CD4-positive, alpha-beta T cell treated with Interleukin-6 at 100 ng/mL for 8 hours (primary cell): ENCODE measurements at regions not wholly inside any gene's neighbourhood (a gene's known extent, or its start where the extent isn't known, plus 50 kb on each side); places are given as distances from the start of the nearest gene placed in this dataset.
A peak's percentile ranks its signal among the peaks of the same experiment; 100 is the strongest.

ENCODE experiments used
- DNase-seq: peaks from one replicate; pipeline ENCODE4 v3.0.0-alpha.2; 2020; ENCODE audit warnings: mixed read lengths, low spot score

GRCh38 chr9:93900971-93901861, 53.9 kb downstream of the BARX1 start:
- no peak for DNase-seq

- no peak for DNase-seq
Measured at GRCh38 chr9:93900436-93900819, 54.7 kb downstream of the BARX1 start.

GRCh38 chr9:93899609-93900435, 55.3 kb downstream of the BARX1 start:
- DNase-seq, result no peak

GRCh38 chr9:93898502-93899426, 56.4 kb downstream of the BARX1 start:
- no peak for DNase-seq

- DNase-seq, result peak; percentile 21
Measured at GRCh38 chr9:93898026-93898425, 57.1 kb downstream of the BARX1 start.

- DNase-seq, result no peak
Measured at GRCh38 chr9:93897075-93897970, 57.8 kb downstream of the BARX1 start.

GRCh38 chr9:93896496-93897033, 58.6 kb downstream of the BARX1 start:
- no peak for DNase-seq

GRCh38 chr9:93896093-93896492, 59.1 kb downstream of the BARX1 start:
- no peak for DNase-seq

GRCh38 chr9:93895535-93895934, 59.6 kb downstream of the BARX1 start:
- no peak for DNase-seq

- DNase-seq, result no peak
Measured at GRCh38 chr9:93894691-93895079, 60.5 kb downstream of the BARX1 start.

GRCh38 chr9:93893899-93894690, 61.1 kb downstream of the BARX1 start:
- DNase-seq, result no peak

- DNase-seq, result no peak
Measured at GRCh38 chr9:93893194-93893593, 62.0 kb downstream of the BARX1 start.

GRCh38 chr9:93892748-93893147, 62.4 kb downstream of the BARX1 start:
- no peak for DNase-seq

- no peak for DNase-seq
Measured at GRCh38 chr9:93891549-93892310, 63.4 kb downstream of the BARX1 start.

GRCh38 chr9:93891050-93891449, 64.1 kb downstream of the BARX1 start:
- DNase-seq, result no peak

- DNase-seq, result no peak
Measured at GRCh38 chr9:93890436-93890935, 64.7 kb downstream of the BARX1 start.

GRCh38 chr9:93886911-93887310, 68.2 kb downstream of the BARX1 start:
- DNase-seq, result no peak

GRCh38 chr9:93884808-93885207, 70.3 kb downstream of the BARX1 start:
- no peak for DNase-seq
